ENCODE measurements at regions not wholly inside any gene's neighbourhood (a gene's known extent, or its start where the extent isn't known, plus 50 kb on each side); places are given as distances from the start of the nearest gene placed in this dataset.

DNA sequence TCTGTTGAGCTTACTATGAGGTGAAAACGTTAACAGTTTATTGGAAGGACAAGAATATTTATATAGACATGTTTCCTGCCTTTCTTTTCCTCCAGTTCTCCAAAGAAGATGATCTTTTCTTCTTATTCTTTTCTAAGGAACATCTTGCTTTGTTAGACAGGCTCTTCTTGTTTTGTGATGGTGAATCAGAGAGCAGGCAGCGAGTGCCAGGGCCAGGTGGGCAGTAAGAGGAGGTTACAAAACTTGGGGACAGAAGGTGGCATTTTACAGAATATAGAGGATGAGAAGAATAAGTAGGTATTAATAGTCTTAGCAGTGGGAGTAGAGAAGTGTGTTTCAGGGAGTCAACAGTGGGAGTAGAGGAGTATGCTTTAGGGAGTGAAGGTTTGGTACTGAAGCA, 223.6 kb downstream of the ARL4A start:
- no peaks in the 10 kb centered on the region for H3K9me3 ChIP-seq (ENCODE audit: control insufficient read depth in 2 of 3, insufficient read depth in 1 of 3, low read length in 3 of 3)
- H3K36me3 ChIP-seq (ENCODE audit: control insufficient read depth in 2 of 3, insufficient read depth in 3 of 3, low read length in 3 of 3) = no peaks in the 10 kb centered on the region
- H3K4me3 ChIP-seq (ENCODE audit: low read length in 3 of 3) = no peak overlapping the region
- no peaks in the 10 kb centered on the region for H3K4me1 ChIP-seq (ENCODE audit: control insufficient read depth in 2 of 3, insufficient read depth in 2 of 3, low read depth in 1 of 3, low read length in 3 of 3)
- DNase-seq (no peak), FAIRE-seq (no peak)
- no peak for TF ChIP-seq CTCF (IDR thresholded peaks at IDR 0.05; ENCODE audit: borderline replicate concordance, extremely low read depth, insufficient read depth)
- no peaks in the 10 kb centered on the region for H3K27me3 ChIP-seq (ENCODE audit: control insufficient read depth, insufficient read depth, low read length)
- intact Hi-C loops (cut with DNase I) = no loop called here
- no peak overlapping the region for H3K9ac ChIP-seq (ENCODE audit: low read length in 3 of 3)
- H3K27ac ChIP-seq (ENCODE audit: low read depth in 2 of 2, low read length in 2 of 2) = no peak overlapping the region

GRCh38 chr7:12913002-12913401, 225.6 kb downstream of the ARL4A start:
- no peak for TF ChIP-seq CTCF (IDR thresholded peaks at IDR 0.05; ENCODE audit: borderline replicate concordance, extremely low read depth, insufficient read depth)
- H3K4me1 ChIP-seq (ENCODE audit: control insufficient read depth in 2 of 3, insufficient read depth in 2 of 3, low read depth in 1 of 3, low read length in 3 of 3) = no peaks in the 10 kb centered on the region
- H3K27ac ChIP-seq (ENCODE audit: low read depth in 2 of 2, low read length in 2 of 2) = no peak overlapping the region
- no peak for FAIRE-seq
- H3K27me3 ChIP-seq (ENCODE audit: control insufficient read depth, insufficient read depth, low read length) = no peaks in the 10 kb centered on the region
- no peak for DNase-seq
- no peaks in the 10 kb centered on the region for H3K9me3 ChIP-seq (ENCODE audit: control insufficient read depth in 2 of 3, insufficient read depth in 1 of 3, low read length in 3 of 3)
- no peaks in the 10 kb centered on the region for H3K36me3 ChIP-seq (ENCODE audit: control insufficient read depth in 2 of 3, insufficient read depth in 3 of 3, low read length in 3 of 3)
- intact Hi-C loops (cut with DNase I) = no loop called here
- H3K9ac ChIP-seq (ENCODE audit: low read length in 3 of 3) = no peak overlapping the region
- H3K4me3 ChIP-seq (ENCODE audit: low read length in 3 of 3) = no peak overlapping the region

DNA sequence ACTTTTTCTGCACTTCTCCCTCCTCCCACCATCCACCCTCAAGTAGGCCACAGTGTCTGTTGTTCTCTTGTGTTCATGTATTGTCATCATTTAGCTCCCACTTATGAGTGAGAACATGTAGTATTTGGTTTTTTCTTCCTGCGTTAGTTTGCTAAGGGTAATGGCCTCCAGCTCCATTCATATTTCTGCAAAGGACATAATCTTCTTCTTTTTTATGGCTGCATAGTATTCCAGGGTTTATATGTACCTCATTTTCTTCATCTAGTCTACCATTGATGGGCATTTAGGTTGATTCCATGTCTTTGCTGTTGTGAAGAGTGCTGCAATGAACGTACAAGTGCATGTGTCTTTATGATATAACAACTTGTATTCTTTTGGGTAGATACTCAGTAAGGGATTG, 230.4 kb downstream of the ARL4A start:
- H3K27me3 ChIP-seq (ENCODE audit: control insufficient read depth, insufficient read depth, low read length) = no peaks in the 10 kb centered on the region
- no peaks in the 10 kb centered on the region for H3K4me1 ChIP-seq (ENCODE audit: control insufficient read depth in 2 of 3, insufficient read depth in 2 of 3, low read depth in 1 of 3, low read length in 3 of 3)
- no peaks in the 10 kb centered on the region for H3K36me3 ChIP-seq (ENCODE audit: control insufficient read depth in 2 of 3, insufficient read depth in 3 of 3, low read length in 3 of 3)
- H3K4me3 ChIP-seq (ENCODE audit: low read length in 3 of 3) = no peak overlapping the region
- no peak for FAIRE-seq
- no peak overlapping the region for H3K9ac ChIP-seq (ENCODE audit: low read length in 3 of 3)
- DNase-seq = no peak
- intact Hi-C loops (cut with DNase I) = no loop called here
- H3K27ac ChIP-seq (ENCODE audit: low read depth in 2 of 2, low read length in 2 of 2) = no peak overlapping the region
- no peaks in the 10 kb centered on the region for H3K9me3 ChIP-seq (ENCODE audit: control insufficient read depth in 2 of 3, insufficient read depth in 1 of 3, low read length in 3 of 3)
- no peak for TF ChIP-seq CTCF (IDR thresholded peaks at IDR 0.05; ENCODE audit: borderline replicate concordance, extremely low read depth, insufficient read depth)

- Histone ChIP-seq H3K27ac (ENCODE audit: low read depth in 2 of 2, low read length in 2 of 2) (no peak overlapping the region), H3K36me3 (ENCODE audit: control insufficient read depth in 2 of 3, insufficient read depth in 3 of 3, low read length in 3 of 3) (no peaks in the 10 kb centered on the region), H3K27me3 (ENCODE audit: control insufficient read depth, insufficient read depth, low read length) (no peaks in the 10 kb centered on the region), H3K9me3 (ENCODE audit: control insufficient read depth in 2 of 3, insufficient read depth in 1 of 3, low read length in 3 of 3) (no peaks in the 10 kb centered on the region), H3K9ac (ENCODE audit: low read length in 3 of 3) (no peak overlapping the region), H3K4me1 (ENCODE audit: control insufficient read depth in 2 of 3, insufficient read depth in 2 of 3, low read depth in 1 of 3, low read length in 3 of 3) (no peaks in the 10 kb centered on the region), H3K4me3 (ENCODE audit: low read length in 3 of 3) (no peak overlapping the region)
- DNase-seq = peak in 1 of 5 donors; percentile 35
- intact Hi-C loops (cut with DNase I) = no loop called here
- no peak for TF ChIP-seq CTCF (IDR thresholded peaks at IDR 0.05; ENCODE audit: borderline replicate concordance, extremely low read depth, insufficient read depth)
- FAIRE-seq = no peak
Observed at GRCh38 chr7:12921751-12922345, 234.4 kb downstream of the ARL4A start.
